Iris pigment epithelial cell (primary cell): ENCODE measurements at regions not wholly inside any gene's neighbourhood (a gene's known extent, or its start where the extent isn't known, plus 50 kb on each side); places are given as distances from the start of the nearest gene placed in this dataset.

ENCODE experiments used
- DNase-seq: peaks from one replicate; pipeline ENCODE4 v3.0.0-alpha.2; 2011; ENCODE audit warnings: low read depth

GRCh38 chr2:30310371-30310770 lies 79.0 kb downstream of the LBH start:
- DNase-seq = no peak

DNA sequence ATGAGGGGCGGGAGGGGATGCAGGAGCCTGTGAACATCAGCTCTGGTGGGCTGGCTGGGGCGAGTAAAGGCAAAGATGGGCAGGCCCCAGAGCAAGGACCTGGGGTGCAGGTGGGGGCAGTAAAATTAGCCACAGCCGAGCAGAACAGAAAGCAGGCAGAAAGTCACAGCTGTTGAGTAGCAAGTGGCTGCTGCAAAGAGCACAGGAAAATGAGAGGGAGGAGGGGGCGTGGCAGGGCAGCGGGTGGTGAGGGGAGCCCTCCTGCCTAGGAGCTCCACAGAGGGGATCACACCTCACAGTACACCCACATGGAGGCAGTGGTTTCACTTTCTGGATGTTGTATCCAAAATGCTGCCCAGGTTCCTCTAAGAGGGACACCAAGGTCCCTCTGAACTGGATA lies 79.6 kb downstream of the LBH start:
- no peak for DNase-seq

- DNase-seq = no peak
These were observed 80.4 kb downstream of the LBH start for GRCh38 chr2:30311711-30312110.

- DNase-seq = no peak
These were observed 81.6 kb downstream of the LBH start for GRCh38 chr2:30312916-30313315.

GRCh38 chr2:30314981-30315380 lies 83.6 kb downstream of the LBH start:
- DNase-seq = no peak

GRCh38 chr2:30315391-30316063 lies 84.2 kb downstream of the LBH start:
- no peak for DNase-seq

- no peak for DNase-seq
These were observed 85.1 kb downstream of the LBH start for GRCh38 chr2:30316408-30316807.

DNA sequence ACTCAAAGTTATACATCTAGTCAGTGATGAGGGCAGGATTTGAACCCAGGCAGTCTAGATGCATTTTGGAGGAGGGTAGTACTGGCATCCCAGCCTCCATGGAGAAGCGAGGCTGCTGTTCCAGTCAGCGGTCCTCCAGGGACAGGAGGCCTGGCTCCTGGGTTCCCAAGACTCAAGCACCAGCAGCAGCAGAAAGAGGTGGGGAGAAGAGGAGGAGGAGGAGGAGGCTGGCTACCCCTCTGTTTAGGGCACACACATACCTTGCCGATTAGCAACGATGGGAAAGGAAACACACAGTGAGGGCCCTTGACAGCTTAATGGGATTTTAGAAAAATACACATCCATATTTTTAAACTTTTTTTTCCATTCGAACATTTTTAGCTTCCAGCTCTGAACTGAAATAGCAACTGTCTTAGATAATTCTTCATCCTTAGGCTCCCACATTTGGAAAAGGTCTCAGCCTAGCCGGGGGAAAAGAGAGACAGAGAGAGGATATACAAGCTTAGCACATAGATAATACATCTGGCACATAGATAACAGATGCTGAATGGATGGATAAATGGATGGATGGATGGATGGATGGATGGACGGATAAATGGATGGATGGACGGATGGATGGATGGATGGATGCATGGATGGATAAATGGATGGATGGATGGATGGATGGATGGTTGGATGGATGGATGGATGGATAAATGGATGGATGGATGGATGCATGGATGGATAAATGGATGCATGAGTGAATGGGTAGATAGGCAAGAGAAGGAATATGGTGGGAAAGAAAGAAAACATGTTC lies 87.9 kb downstream of the LBH start:
- DNase-seq = no peak

GRCh38 chr2:30321466-30321865 lies 90.1 kb downstream of the LBH start:
- DNase-seq = peak; percentile 27

- no peak for DNase-seq
These were observed 92.2 kb downstream of the LBH start for GRCh38 chr2:30323499-30323898.

DNA sequence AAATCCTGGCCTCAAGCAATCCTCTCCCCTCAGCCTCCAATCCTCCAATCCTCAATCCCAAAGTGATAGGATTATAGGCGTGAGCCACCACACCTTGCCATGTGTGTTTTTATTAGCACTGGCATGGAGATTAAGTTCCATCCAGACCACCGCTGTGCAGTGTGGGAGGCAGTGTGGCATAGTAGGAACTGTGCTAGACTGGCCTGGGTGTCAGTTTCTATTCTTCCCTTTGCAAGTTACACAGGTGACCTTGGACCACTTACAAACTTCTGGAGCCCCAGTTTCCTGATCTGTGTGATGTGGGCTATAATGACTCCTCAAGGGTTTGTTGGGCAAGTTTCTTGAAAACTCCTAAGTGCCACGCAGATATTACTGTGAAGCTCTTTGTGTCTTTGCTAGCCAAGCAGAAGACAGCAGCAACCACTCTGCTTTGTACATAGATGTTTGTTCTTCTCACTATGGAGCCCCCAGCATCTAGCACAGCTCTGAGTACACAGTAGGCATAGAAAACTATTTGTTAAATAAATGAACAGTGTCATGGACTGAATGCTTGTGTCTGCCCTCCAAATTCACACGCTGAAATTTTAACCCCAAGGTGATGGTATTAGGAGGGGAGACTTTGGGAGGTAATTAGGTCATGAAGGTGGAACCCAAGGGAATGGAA lies 93.0 kb downstream of the LBH start:
- no peak for DNase-seq

DNA sequence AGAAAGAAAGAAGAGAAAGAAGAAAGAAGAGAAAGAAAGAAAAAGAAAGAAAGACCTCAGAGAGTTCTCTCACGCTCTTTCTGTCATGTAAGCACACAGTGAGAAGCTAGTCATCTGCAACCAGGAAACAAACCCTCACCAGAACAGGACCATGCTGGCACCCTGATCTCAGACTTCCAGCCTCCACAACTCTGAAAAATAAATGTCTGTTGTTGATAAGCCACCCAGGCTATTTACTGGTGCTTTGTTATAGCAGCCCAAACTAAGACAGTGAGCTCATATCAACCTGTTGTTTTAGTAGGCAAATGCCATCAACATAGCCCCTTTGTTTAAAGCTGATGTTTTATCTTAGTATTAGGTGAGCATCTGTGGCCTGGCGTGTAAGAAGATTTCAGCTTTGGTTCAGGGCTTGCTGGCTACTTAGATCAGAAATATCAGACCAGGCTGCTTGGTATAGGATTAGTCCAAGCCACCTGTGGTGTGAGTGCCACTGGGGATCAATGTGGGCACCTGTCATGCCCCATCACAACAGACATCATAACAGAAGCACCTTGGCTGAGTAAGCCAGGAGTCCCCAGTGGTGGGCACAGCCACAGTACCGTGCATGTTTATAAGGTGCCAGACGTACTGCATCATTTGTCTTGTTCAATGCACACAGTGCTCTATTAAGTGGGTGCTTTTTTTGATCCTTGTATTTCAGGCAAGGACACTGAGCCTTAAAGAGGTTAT lies 94.4 kb downstream of the LBH start:
- no peak for DNase-seq

GRCh38 chr2:30326497-30326896 lies 95.2 kb downstream of the LBH start:
- DNase-seq = no peak

DNA sequence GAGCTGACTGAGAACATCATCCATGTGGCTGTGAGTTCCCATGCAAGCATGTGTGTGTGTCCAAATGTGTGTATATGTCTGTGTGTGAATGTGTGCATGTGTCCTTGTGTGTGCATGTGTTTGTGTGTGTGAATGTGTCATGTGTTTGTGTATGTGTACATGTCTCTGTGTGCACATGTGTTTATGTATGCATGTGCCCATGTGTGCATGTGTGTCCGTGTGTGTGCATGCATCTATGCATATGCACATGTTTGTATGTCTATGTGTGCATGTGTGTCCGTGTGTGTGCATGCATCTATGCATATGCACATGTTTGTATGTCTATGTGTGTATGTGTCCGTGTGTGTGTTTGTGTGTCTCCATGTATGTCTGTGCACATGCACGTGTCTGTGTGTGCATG lies 99.7 kb downstream of the LBH start:
- DNase-seq = no peak

GRCh38 chr2:30331869-30332268 lies 100.5 kb downstream of the LBH start:
- no peak for DNase-seq

- no peak for DNase-seq
These were observed 101.6 kb downstream of the LBH start for GRCh38 chr2:30332791-30333453.

DNA sequence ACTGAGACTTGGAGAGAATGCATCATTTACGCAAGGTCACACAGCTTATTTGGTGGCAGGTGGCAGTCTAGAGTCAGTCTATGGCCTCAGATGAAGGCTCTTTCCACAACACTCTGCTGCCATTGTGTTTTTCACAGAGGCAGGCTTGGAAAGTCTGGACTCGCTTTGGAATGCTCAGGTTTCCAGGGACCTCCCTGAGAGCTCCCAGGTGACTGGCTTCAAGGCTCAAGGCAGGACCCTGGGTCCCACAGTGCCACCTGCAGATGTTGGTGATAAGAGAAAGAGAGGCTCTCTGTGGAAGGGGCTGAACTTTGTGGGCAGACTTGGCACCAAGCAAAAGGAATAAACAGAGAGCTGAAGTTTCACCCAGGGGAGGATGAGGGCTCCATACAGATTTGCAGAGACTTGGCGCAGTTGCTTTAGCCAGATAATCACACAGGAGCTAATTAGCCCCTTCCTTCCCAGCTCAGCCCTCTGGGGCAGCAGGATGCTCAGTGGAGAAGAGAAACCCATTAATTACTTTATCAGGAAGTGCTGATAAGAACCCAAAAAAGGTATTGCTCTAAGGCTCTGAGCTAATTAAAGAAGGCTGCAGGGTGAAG lies 103.5 kb downstream of the LBH start:
- no peak for DNase-seq

DNA sequence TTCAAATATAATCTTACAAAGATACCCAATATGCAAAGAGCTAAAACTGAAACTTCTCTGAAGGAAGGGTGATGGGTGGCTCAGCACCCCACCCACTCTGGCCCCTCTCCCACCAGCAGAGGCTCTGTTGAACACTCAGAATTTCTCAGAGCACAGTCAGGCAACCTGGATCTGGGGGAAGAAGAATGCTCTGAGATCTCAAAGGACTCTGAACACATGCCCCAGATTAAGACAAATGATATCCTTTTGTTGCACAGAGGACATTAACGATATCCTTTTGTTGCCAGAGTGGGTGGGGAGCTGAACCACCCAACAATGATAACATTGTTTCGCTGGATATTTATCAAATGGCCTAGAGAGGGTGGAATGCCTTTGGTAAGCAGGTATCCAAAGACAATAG lies 104.8 kb downstream of the LBH start:
- no peak for DNase-seq

DNA sequence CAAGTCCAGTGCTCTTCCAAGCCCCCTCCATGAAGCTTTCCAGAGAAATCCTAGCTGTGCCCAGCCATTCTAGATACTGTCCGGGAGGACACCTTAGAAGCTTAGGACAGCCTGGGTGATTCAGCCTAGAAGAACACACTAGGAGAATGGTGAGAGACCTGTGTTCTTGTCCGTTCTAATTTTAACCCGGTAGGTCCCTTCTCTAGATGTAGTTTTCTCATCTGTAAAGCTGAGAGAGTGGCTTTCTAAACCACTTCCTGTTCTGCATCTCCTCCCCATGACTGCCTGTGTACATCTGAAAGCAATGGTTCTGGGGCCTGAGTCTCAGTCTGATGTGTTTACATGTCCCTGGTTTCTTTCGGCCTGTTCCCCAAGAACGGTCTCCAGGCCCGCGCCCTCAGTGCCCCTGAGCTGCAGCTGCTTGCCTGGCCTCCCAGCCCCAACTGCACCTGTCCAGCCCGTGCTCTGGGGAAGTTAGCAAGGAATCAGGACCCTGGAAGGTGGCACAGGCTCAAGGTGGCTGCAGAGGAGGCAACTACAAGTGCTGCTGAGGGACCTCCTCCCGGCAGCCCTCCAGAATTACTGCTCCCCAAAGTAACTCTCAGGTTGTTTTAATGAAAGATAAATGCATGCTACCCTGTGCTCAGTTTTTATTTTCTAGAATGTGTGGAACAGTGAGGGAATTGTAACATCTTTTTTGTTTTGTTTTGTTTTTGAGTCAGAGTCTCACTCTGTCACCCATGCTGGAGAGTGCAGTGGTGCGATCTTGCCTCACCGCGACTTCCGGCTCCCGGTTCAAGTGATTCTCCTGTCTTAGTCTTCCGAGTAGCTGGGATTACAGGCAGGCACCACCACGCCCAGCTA lies 105.9 kb downstream of the LBH start:
- no peak for DNase-seq

DNA sequence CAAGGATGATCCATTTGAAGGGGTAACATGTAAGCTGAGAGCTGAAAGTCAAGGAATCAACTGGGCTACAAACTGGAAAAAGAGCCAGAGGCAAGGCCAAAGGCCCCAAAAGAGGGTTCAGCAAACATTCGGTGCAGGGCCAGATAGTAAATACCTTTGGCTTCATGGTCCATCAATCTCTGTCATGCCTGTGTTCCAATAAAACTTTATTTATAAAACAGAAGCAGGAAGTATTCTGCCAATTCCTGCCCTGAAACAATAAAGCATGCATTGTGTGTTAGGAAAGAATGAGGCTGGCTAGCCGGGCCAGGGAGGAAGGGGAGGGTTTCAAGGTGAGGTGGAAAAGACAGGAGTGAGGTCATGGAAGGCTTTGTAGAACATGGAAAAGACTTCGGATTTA lies 107.1 kb downstream of the LBH start:
- DNase-seq = no peak

GRCh38 chr2:30339071-30339470 lies 107.7 kb downstream of the LBH start:
- no peak for DNase-seq
